ENCODE measurements at regions not wholly inside any gene's neighbourhood (a gene's known extent, or its start where the extent isn't known, plus 50 kb on each side); places are given as distances from the start of the nearest gene placed in this dataset.
"Not testable (repeated sequence)": the region's sequence is repeated elsewhere in the genome, so short reads cannot be mapped to it uniquely, and the experiment has no call there.

- H2AFZ ChIP-seq (ENCODE audit: low read length); H3K79me2 ChIP-seq (ENCODE audit: control insufficient read depth in 1 of 2, insufficient read depth in 2 of 2, low read length in 2 of 2); H2BK5ac ChIP-seq (ENCODE audit: low read depth, low read length); H3K36me3 ChIP-seq (ENCODE audit: control insufficient read depth in 2 of 4, insufficient read depth in 4 of 4, low read length in 3 of 4); H3K23me2 ChIP-seq (ENCODE audit: low read depth, low read length); H4K8ac ChIP-seq (ENCODE audit: extremely low read depth, insufficient read depth, low read length); H3K9ac ChIP-seq (replicated peaks in 1 of 4; ENCODE audit: extremely low read depth in 1 of 4, low read depth in 3 of 4, low read length in 3 of 4); H3K79me1 ChIP-seq (ENCODE audit: low read depth, low read length); H3K14ac ChIP-seq (ENCODE audit: insufficient read length); POLR2A ChIA-PET (ENCODE audit: partially characterized antibody); H4K5ac ChIP-seq (ENCODE audit: insufficient read length, low read depth, low read length); H4K91ac ChIP-seq (replicated peaks; ENCODE audit: insufficient read length, low read length); H3K27ac ChIP-seq (ENCODE audit: low read depth, low read length); H2AK5ac ChIP-seq (ENCODE audit: low read depth, low read length); H4K20me1 ChIP-seq (replicated peaks in 1 of 2; ENCODE audit: control insufficient read depth in 1 of 2, insufficient read depth in 2 of 2, low read length in 2 of 2); CTCF ChIA-PET (ENCODE audit: partially characterized antibody); H3K4me1 ChIP-seq (replicated peaks in 1 of 4; ENCODE audit: control insufficient read depth in 3 of 4, insufficient read depth in 4 of 4, low read length in 3 of 4); H2BK20ac ChIP-seq (ENCODE audit: low read length); H3K4ac ChIP-seq (replicated peaks; ENCODE audit: insufficient read length, low read depth, low read length); H3K9me3 ChIP-seq (ENCODE audit: insufficient read depth in 2 of 2, low read depth in 1 of 2, low read length in 1 of 2); H3K56ac ChIP-seq (replicated peaks; ENCODE audit: insufficient read length, low read depth, low read length); H2BK15ac ChIP-seq (ENCODE audit: low read length); H2BK120ac ChIP-seq (replicated peaks; ENCODE audit: low read depth, low read length); H2BK12ac ChIP-seq (ENCODE audit: low read depth, low read length); H3K18ac ChIP-seq (ENCODE audit: extremely low read depth, low read length); H3K23ac ChIP-seq (ENCODE audit: insufficient read length): not testable (repeated sequence)
- Histone ChIP-seq H3K27me3 (replicated peaks in 1 of 4; ENCODE audit: control insufficient read depth in 3 of 4, extremely low read depth in 1 of 4, insufficient read depth in 3 of 4, low read length in 3 of 4) (peaks cover 43 to 73% (median 54%) of the 10 kb centered on the region in 4 experiments), H3K4me2 (ENCODE audit: insufficient read depth in 1 of 2, low read depth in 2 of 2, low read length in 2 of 2) (peak overlapping the region; percentile 39 to 40), H3K4me3 (ENCODE audit: extremely low read depth in 1 of 4, insufficient read depth in 2 of 4, low read depth in 3 of 4, low read length in 4 of 4) (peak overlapping the region in 2 of 4 experiments; percentile 2 to 5; a peak in 2 of 8 replicates)
- 5% methylated on average over 5 of the region's 5 CpGs; no CpG with 5 or more reads in 1 of the 2 experiments for WGBS, 2 experiments (ENCODE audit: extremely low coverage in 1 of 2, insufficient coverage in 1 of 2, insufficient read length in 1 of 2, insufficient replicate concordance in 2 of 2, low coverage in 1 of 2, low lambda C conversion rate in 2 of 2, missing lambda C conversion rate in 1 of 2)
- peak; percentile 91 for TF ChIP-seq NANOG (IDR thresholded peaks at IDR 0.05; ENCODE audit: insufficient read depth, low read depth, low read length, poor library complexity, severe bottlenecking)
- peak in 1 of 2 experiments; percentile 46; a peak in 1 of 3 replicates for TF ChIP-seq EP300 (IDR thresholded peaks at IDR 0.05; ENCODE audit: borderline replicate concordance in 1 of 2, low read depth in 2 of 2, low read length in 2 of 2)
- TF ChIP-seq RXRA (IDR thresholded peaks at IDR 0.05; ENCODE audit: insufficient read depth, low read depth, low read length) = peak; percentile 54; the same call in 1 of the 2 replicates
- FAIRE-seq = peak; percentile 96
- DNase-seq (ENCODE audit: low read depth in 1 of 2, low spot score in 2 of 2) = peak in 1 of 2 experiments; percentile 21
Measured at GRCh38 chr10:35973912-35974591, 332.0 kb upstream of the FZD8 start.
